GM12878 (cell line): ENCODE measurements at regions not wholly inside any gene's neighbourhood (a gene's known extent, or its start where the extent isn't known, plus 50 kb on each side); places are given as distances from the start of the nearest gene placed in this dataset.

Experiments
- ATAC-seq: fragments of 200-7000 bp; cut with Tn5 transposase; 3 replicates; pipeline ENCODE4 v1.9.1; 2020; ENCODE audit warnings: mild to moderate bottlenecking, moderate library complexity
- BruUV-seq: library from RNA; stranded (reverse); fragments of 400-500 nt; replicated peaks from 2 replicates; lab custom pipeline; 2021; lab: Mats Ljungman, UMichigan
- CTCF ChIA-PET: fragments of 300-600 bp; sonication (Branson Sonifier 250); formaldehyde crosslinking; extraction: SDS; loops from one replicate; lab custom pipeline; 2021; ENCODE audit warnings: inconsistent platforms; lab: Yijun Ruan, JAX
- POLR2A ChIA-PET: fragments of 350-600 bp; formaldehyde crosslinking; extraction: SDS; loops from one replicate; lab custom pipeline; 2021; ENCODE audit warnings: inconsistent platforms; lab: Charles Lee
- RAD21 ChIA-PET: fragments of 300-600 bp; sonication (Branson Sonifier 250); formaldehyde crosslinking; loops from one replicate; lab custom pipeline; 2023; ENCODE audit warnings: antibody characterized with exemption; ENCODE audit not compliant: unreplicated experiment; lab: Charles Lee
- SMC1A ChIA-PET: fragments of 300-600 bp; sonication (Branson Sonifier 250); formaldehyde crosslinking; loops from one replicate; lab custom pipeline; 2023; ENCODE audit not compliant: unreplicated experiment, uncharacterized antibody; lab: Charles Lee
- DNase-seq: peaks from one replicate; pipeline ENCODE4 v3.0.0-alpha.2; 2011; ENCODE audit warnings: low read depth, low spot score
- FAIRE-seq: peaks from 3 replicates; lab custom pipeline; 2011; peaks lifted over from hg19 to GRCh38; lab: Jason Lieb, UNC
- H2AFZ ChIP-seq: 2 replicates; pipeline ENCODE4 v1.6.0; 2011; ENCODE audit warnings: low read depth, low read length, control low read depth; ENCODE audit not compliant: control insufficient read depth
- H3K27ac ChIP-seq: 2 replicates; pipeline ENCODE4 v1.5.1; 2011; ENCODE audit warnings: control low read depth; ENCODE audit not compliant: control insufficient read depth, insufficient read depth
- H3K27me3 ChIP-seq, 2 experiments: replicated peaks in 1 of 2; 2 replicates each; pipeline versions ENCODE4 v1.6.0 to v1.6.1; 2011; ENCODE audit warnings: low read length in 1 of 2; ENCODE audit not compliant: control insufficient read depth in 2 of 2, insufficient read depth in 2 of 2
- H3K36me3 ChIP-seq, 2 experiments: 2 replicates each; pipeline ENCODE4 v1.5.1; 2011; ENCODE audit warnings: low read length in 1 of 2; ENCODE audit not compliant: control insufficient read depth in 2 of 2, insufficient read depth in 2 of 2
- H3K4me1 ChIP-seq: 2 replicates; pipeline ENCODE4 v1.6.1; 2011; ENCODE audit warnings: mild to moderate bottlenecking, low read length, moderate library complexity, mixed read lengths; ENCODE audit not compliant: control insufficient read depth, insufficient read depth
- H3K4me2 ChIP-seq: 2 replicates; pipeline ENCODE4 v1.6.0; 2011; ENCODE audit warnings: control low read depth; ENCODE audit not compliant: control insufficient read depth, insufficient read depth
- H3K4me3 ChIP-seq: fragments of 200-600 bp; sonication (generic); 2 replicates; pipeline ENCODE4 v1.5.1; 2016
- H3K79me2 ChIP-seq: 2 replicates; pipeline ENCODE4 v1.6.0; 2011; ENCODE audit warnings: low read length; ENCODE audit not compliant: control insufficient read depth, insufficient read depth
- H3K9ac ChIP-seq: 2 replicates; pipeline ENCODE4 v1.8.0; 2011; ENCODE audit warnings: low read length, control low read depth, mixed read lengths; ENCODE audit not compliant: control insufficient read depth, insufficient read depth
- H3K9me3 ChIP-seq: replicated peaks from 3 replicates; pipeline ENCODE4 v1.5.1; 2011; ENCODE audit warnings: mild to moderate bottlenecking, low read length; ENCODE audit not compliant: control insufficient read depth, insufficient read depth
- H4K20me1 ChIP-seq: 2 replicates; pipeline ENCODE4 v1.6.0; 2011; ENCODE audit not compliant: control insufficient read depth, insufficient read depth
- ASH2L ChIP-seq: fragments of 300-600, 200-600 bp; sonication (generic); IDR thresholded peaks from 2 replicates; pipeline ENCODE4 v1.6.1; 2017; ENCODE audit warnings: low read depth, mild to moderate bottlenecking, borderline replicate concordance
- BRCA1 ChIP-seq: IDR thresholded peaks from 2 replicates; pipeline ENCODE4 v1.6.1; 2011; ENCODE audit warnings: low read depth, low read length, improper control_type of control experiment
- DPF2 ChIP-seq: fragments of 450-650 bp; IDR thresholded peaks from 2 replicates; pipeline ENCODE4 v1.6.1; 2017; ENCODE audit warnings: mild to moderate bottlenecking
- EED ChIP-seq: sonication (generic); IDR thresholded peaks from 2 replicates; pipeline ENCODE4 v1.6.1; 2016; ENCODE audit warnings: antibody characterized with exemption, low read depth
- FOXM1 ChIP-seq: IDR thresholded peaks from 2 replicates; pipeline ENCODE4 v1.6.1; 2012; ENCODE audit warnings: low read depth, mild to moderate bottlenecking, inconsistent platforms, low read length, moderate library complexity
- IRF4 ChIP-seq: IDR thresholded peaks from 2 replicates; pipeline ENCODE4 v1.6.1; 2011; ENCODE audit warnings: low read depth, low read length
- NBN ChIP-seq: fragments of 450-650 bp; IDR thresholded peaks from 2 replicates; pipeline ENCODE4 v1.6.1; 2016
- POLR2A ChIP-seq: IDR thresholded peaks from 2 replicates; pipeline ENCODE4 v1.6.1; 2011; ENCODE audit warnings: low read depth, mild to moderate bottlenecking, low read length
- RELA ChIP-seq: fragments of 450-650 bp; IDR thresholded peaks from 2 replicates; pipeline ENCODE4 v1.8.0; 2014; ENCODE audit warnings: borderline replicate concordance; ENCODE audit not compliant: partially characterized antibody
- SREBF2 ChIP-seq: IDR thresholded peaks from 2 replicates; pipeline ENCODE4 v1.6.1; 2012; ENCODE audit warnings: mild to moderate bottlenecking, low read length
- WGBS: methylation state at CpG from one replicate; pipeline ENCODE4 v1.1.6; 2016; ENCODE audit warnings: low lambda C conversion rate; ENCODE audit not compliant: insufficient replicate concordance, insufficient coverage; ENCODE audit errors: missing lambda C conversion rate; 5-methylcytosine and 5-hydroxymethylcytosine counted together
- in situ Hi-C: fragments of 300-500 bp; cut with MboI; formaldehyde crosslinking; loops from 9 replicates; pipeline ENCODE4 v1.14.3; 2018; ENCODE audit warnings: mixed read lengths
- intact Hi-C: fragments of 100-400 bp; cut with micrococcal nuclease; formaldehyde crosslinking; loops from one replicate; pipeline ENCODE4 v1.14.2; 2022; ENCODE audit not compliant: unreplicated experiment
- TF ChIP-seq, protein P1 (sequence below), 3 experiments: IDR thresholded peaks in 2 of 3; conservative IDR thresholded peaks in 1 of 3; 2 replicates each; pipeline ENCODE4 v1.5.1; 2011; ENCODE audit warnings: low read depth in 3 of 3, low read length in 3 of 3, mild to moderate bottlenecking in 3 of 3, control low read depth in 2 of 3, moderate library complexity in 2 of 3, inconsistent platforms in 1 of 3, mixed read lengths in 1 of 3; ENCODE audit not compliant: control insufficient read depth in 2 of 3, insufficient read depth in 1 of 3; ENCODE audit errors: extremely low read depth in 1 of 3

DNA sequence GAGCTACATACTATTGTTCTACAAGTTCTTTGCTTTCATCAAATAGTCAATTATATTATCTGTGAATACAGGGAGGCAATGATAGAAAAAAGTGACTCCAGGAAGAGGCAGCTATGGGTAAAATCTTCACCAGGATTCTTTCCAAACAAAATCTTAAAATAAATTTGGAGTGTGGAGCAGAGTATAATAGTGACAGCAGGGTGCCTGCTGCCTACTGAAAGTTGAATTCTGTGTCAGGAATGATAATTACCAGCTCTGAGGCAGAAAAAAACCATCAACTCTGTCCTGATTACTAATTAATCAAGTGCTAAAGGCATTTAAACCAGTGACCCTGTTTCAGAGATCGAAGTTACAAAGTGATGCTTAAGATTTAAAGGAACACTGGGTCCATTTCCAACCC, 148.0 kb downstream of the DIPK2A start:
- no peak overlapping the region for H3K4me3 ChIP-seq
- H4K20me1 ChIP-seq, result no peaks in the 10 kb centered on the region
- no peaks in the 10 kb centered on the region for H3K36me3 ChIP-seq
- ChIA-PET SMC1A (no interaction called here), RAD21 (no interaction called here), CTCF (no interaction called here)
- no peak overlapping the region for H3K9ac ChIP-seq
- no peak for ATAC-seq
- WGBS, result 0% methylated on average over 1 of the region's 1 CpG
- no peak overlapping the region for H2AFZ ChIP-seq
- H3K4me1 ChIP-seq, result no peaks in the 10 kb centered on the region
- no peak for FAIRE-seq
- no peak overlapping the region for H3K27ac ChIP-seq
- in situ Hi-C loops (no loop called here), intact Hi-C loops (no loop called here)
- H3K4me2 ChIP-seq, result no peak overlapping the region
- no peaks in the 10 kb centered on the region for H3K9me3 ChIP-seq
- BruUV-seq, result no TSS peak
- H3K27me3 ChIP-seq, result no peaks in the 10 kb centered on the region
- no peak for DNase-seq
- H3K79me2 ChIP-seq, result no peaks in the 10 kb centered on the region
- TF ChIP-seq EED (no peak), ASH2L (no peak), RELA (no peak), FOXM1 (no peak), BRCA1 (no peak), NBN (no peak), POLR2A (no peak), SREBF2 (no peak), DPF2 (no peak), IRF4 (no peak)
- TF ChIP-seq, protein P1, sequence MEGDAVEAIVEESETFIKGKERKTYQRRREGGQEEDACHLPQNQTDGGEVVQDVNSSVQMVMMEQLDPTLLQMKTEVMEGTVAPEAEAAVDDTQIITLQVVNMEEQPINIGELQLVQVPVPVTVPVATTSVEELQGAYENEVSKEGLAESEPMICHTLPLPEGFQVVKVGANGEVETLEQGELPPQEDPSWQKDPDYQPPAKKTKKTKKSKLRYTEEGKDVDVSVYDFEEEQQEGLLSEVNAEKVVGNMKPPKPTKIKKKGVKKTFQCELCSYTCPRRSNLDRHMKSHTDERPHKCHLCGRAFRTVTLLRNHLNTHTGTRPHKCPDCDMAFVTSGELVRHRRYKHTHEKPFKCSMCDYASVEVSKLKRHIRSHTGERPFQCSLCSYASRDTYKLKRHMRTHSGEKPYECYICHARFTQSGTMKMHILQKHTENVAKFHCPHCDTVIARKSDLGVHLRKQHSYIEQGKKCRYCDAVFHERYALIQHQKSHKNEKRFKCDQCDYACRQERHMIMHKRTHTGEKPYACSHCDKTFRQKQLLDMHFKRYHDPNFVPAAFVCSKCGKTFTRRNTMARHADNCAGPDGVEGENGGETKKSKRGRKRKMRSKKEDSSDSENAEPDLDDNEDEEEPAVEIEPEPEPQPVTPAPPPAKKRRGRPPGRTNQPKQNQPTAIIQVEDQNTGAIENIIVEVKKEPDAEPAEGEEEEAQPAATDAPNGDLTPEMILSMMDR (IDR thresholded peaks at IDR 0.05 in 2 of 3, conservative IDR thresholded peaks at IDR 0.05 in 1 of 3; ENCODE audit: control insufficient read depth in 2 of 3, extremely low read depth in 1 of 3, insufficient read depth in 1 of 3, low read depth in 3 of 3, low read length in 3 of 3), result no peak
- TF ChIP-seq, all 136 proteins: peak for 0
- POLR2A ChIA-PET, result no interaction called here
